OCI-LY1 (cell line): ENCODE measurements at regions not wholly inside any gene's neighbourhood (a gene's known extent, or its start where the extent isn't known, plus 50 kb on each side); places are given as distances from the start of the nearest gene placed in this dataset.

Experiments
- H2AFZ ChIP-seq: fragments of 200-600 bp; sonication (generic), shearing (Covaris generic); 2 replicates; pipeline ENCODE4 v1.6.0; 2014; ENCODE audit warnings: antibody characterized with exemption, mild to moderate bottlenecking, low read length
- H3F3A ChIP-seq: fragments of 200-600 bp; sonication (generic), shearing (Covaris generic); 2 replicates; pipeline ENCODE4 v1.6.0; 2014; ENCODE audit warnings: mild to moderate bottlenecking, antibody characterized with exemption, low read length, moderate library complexity; ENCODE audit not compliant: insufficient read depth
- H3K27ac ChIP-seq: fragments of 200-600 bp; sonication (generic); 2 replicates; pipeline ENCODE4 v1.5.1; 2014; ENCODE audit warnings: low read length, mixed run types, mild to moderate bottlenecking, low read depth; ENCODE audit not compliant: poor library complexity, severe bottlenecking
- H3K27me3 ChIP-seq: fragments of 200-600 bp; sonication (generic); 2 replicates; pipeline ENCODE4 v1.6.0; 2014; ENCODE audit warnings: antibody characterized with exemption, mild to moderate bottlenecking, low read length, moderate library complexity; ENCODE audit not compliant: insufficient read depth
- H3K36me3 ChIP-seq: fragments of 200-600 bp; sonication (generic); 2 replicates; pipeline ENCODE4 v1.6.1; 2014; ENCODE audit warnings: mild to moderate bottlenecking, antibody characterized with exemption, low read length, moderate library complexity, mixed read lengths; ENCODE audit not compliant: insufficient read depth
- H3K4me1 ChIP-seq: fragments of 200-600 bp; sonication (generic); 2 replicates; pipeline ENCODE4 v1.5.1; 2014; ENCODE audit warnings: mild to moderate bottlenecking, low read length, moderate library complexity; ENCODE audit not compliant: insufficient read depth, severe bottlenecking
- H3K4me2 ChIP-seq: fragments of 200-600 bp; sonication (generic), shearing (Covaris generic); 2 replicates; pipeline ENCODE4 v1.6.1; 2014; ENCODE audit warnings: low read length
- H3K4me3 ChIP-seq: fragments of 200-600 bp; sonication (generic); 2 replicates; pipeline ENCODE4 v1.5.1; 2014; ENCODE audit warnings: low read length, low read depth, mild to moderate bottlenecking, mixed read lengths; ENCODE audit not compliant: poor library complexity, severe bottlenecking
- H3K79me2 ChIP-seq: fragments of 200-600 bp; shearing (Covaris generic); 2 replicates; pipeline ENCODE4 v1.6.1; 2016; ENCODE audit warnings: mixed run types, low read length, mixed read lengths; ENCODE audit not compliant: insufficient read depth
- H3K9ac ChIP-seq: fragments of 200-600 bp; sonication (generic), shearing (Covaris generic); 2 replicates; pipeline ENCODE4 v1.6.1; 2014; ENCODE audit warnings: mild to moderate bottlenecking, low read length, mixed read lengths
- H3K9me2 ChIP-seq: fragments of 200-600 bp; sonication (generic), shearing (Covaris generic); 2 replicates; pipeline ENCODE4 v1.6.1; 2014; ENCODE audit warnings: low read depth, mild to moderate bottlenecking, low read length, mixed read lengths
- H3K9me3 ChIP-seq: fragments of 200-600 bp; shearing (Covaris generic); 2 replicates; pipeline ENCODE4 v1.6.1; 2014; ENCODE audit warnings: low read length, mixed read lengths
- H4K20me1 ChIP-seq: fragments of 200-600 bp; sonication (generic), shearing (Covaris generic); 2 replicates; pipeline ENCODE4 v1.6.0; 2016; ENCODE audit warnings: mild to moderate bottlenecking, low read length; ENCODE audit not compliant: insufficient read depth
- EZH2 ChIP-seq: fragments of 200-600 bp; sonication (generic), shearing (Covaris generic); IDR thresholded peaks from 2 replicates; pipeline ENCODE4 v1.8.0; 2017; ENCODE audit warnings: borderline replicate concordance, mixed run types, mild to moderate bottlenecking, antibody characterized with exemption, low read length, moderate library complexity, mixed read lengths
- TF ChIP-seq, protein P1 (sequence below): fragments of 200-600 bp; sonication (generic), shearing (Covaris generic); IDR thresholded peaks from 2 replicates; pipeline ENCODE4 v1.5.1; 2017; ENCODE audit warnings: mild to moderate bottlenecking, antibody characterized with exemption, low read length, moderate library complexity, mixed read lengths

- Histone ChIP-seq H3K9ac (no peak overlapping the region), H4K20me1 (no peaks in the 10 kb centered on the region), H3K4me2 (no peak overlapping the region), H3K4me1 (no peaks in the 10 kb centered on the region), H2AFZ (no peak overlapping the region), H3K9me2 (no peaks in the 10 kb centered on the region), H3K9me3 (no peaks in the 10 kb centered on the region), H3K4me3 (no peak overlapping the region), H3K36me3 (no peaks in the 10 kb centered on the region), H3K27me3 (no peaks in the 10 kb centered on the region), H3K27ac (no peak overlapping the region), H3F3A (no peaks in the 10 kb centered on the region), H3K79me2 (no peaks in the 10 kb centered on the region)
- TF ChIP-seq EZH2: no peak
- TF ChIP-seq, protein P1, sequence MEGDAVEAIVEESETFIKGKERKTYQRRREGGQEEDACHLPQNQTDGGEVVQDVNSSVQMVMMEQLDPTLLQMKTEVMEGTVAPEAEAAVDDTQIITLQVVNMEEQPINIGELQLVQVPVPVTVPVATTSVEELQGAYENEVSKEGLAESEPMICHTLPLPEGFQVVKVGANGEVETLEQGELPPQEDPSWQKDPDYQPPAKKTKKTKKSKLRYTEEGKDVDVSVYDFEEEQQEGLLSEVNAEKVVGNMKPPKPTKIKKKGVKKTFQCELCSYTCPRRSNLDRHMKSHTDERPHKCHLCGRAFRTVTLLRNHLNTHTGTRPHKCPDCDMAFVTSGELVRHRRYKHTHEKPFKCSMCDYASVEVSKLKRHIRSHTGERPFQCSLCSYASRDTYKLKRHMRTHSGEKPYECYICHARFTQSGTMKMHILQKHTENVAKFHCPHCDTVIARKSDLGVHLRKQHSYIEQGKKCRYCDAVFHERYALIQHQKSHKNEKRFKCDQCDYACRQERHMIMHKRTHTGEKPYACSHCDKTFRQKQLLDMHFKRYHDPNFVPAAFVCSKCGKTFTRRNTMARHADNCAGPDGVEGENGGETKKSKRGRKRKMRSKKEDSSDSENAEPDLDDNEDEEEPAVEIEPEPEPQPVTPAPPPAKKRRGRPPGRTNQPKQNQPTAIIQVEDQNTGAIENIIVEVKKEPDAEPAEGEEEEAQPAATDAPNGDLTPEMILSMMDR: no peak
Observed at GRCh38 chr2:217189131-217189530, 329.3 kb upstream of the TNP1 start.

DNA sequence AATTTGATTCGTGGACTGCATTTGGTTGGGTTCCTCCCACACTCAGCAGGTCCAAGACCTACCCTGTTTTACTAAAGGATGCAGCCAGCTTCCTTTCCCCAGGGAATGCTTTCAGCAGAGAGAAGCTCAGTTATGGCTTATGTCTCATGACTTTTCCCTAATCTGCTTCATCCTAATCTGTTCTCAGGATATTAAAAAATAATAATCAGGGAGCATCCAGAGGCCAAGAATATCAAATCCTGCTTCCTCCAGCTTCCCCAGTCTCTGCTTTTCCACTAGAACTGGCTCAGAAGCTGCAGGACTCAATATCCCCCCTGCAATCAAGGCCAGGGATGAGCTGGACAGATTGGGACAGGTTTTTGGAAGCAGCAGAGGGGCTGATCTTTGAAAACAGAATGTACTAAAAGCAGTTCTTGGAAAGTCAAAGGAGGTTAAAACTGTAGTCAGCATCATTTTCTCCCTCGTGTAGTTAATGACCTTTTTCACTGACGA is 326.9 kb upstream of the TNP1 start:
- Histone ChIP-seq H3K9me3 (no peaks in the 10 kb centered on the region), H3K27ac (no peak overlapping the region), H3F3A (no peaks in the 10 kb centered on the region), H3K27me3 (no peaks in the 10 kb centered on the region), H3K4me1 (no peaks in the 10 kb centered on the region), H3K4me3 (no peak overlapping the region), H3K4me2 (no peak overlapping the region), H3K36me3 (no peaks in the 10 kb centered on the region), H2AFZ (no peak overlapping the region), H3K79me2 (no peaks in the 10 kb centered on the region), H3K9me2 (no peaks in the 10 kb centered on the region), H4K20me1 (no peaks in the 10 kb centered on the region), H3K9ac (no peak overlapping the region)
- no peak for TF ChIP-seq EZH2
- TF ChIP-seq, protein P1: no peak

- H3K4me1 ChIP-seq: no peaks in the 10 kb centered on the region
- H3K27ac ChIP-seq: no peak overlapping the region
- H3K79me2 ChIP-seq: no peaks in the 10 kb centered on the region
- H3K9me2 ChIP-seq: no peaks in the 10 kb centered on the region
- no peaks in the 10 kb centered on the region for H3K9me3 ChIP-seq
- H4K20me1 ChIP-seq: no peaks in the 10 kb centered on the region
- H3K36me3 ChIP-seq: no peaks in the 10 kb centered on the region
- TF ChIP-seq, protein P1: no peak
- no peak for TF ChIP-seq EZH2
- H3K9ac ChIP-seq: no peak overlapping the region
- H3K4me3 ChIP-seq: no peak overlapping the region
- no peaks in the 10 kb centered on the region for H3K27me3 ChIP-seq
- no peak overlapping the region for H2AFZ ChIP-seq
- no peak overlapping the region for H3K4me2 ChIP-seq
- no peaks in the 10 kb centered on the region for H3F3A ChIP-seq
Observed at GRCh38 chr2:217186152-217186551, 326.3 kb upstream of the TNP1 start.
